Lower leg skin (tissue), 4 donors: ENCODE measurements at regions not wholly inside any gene's neighbourhood (a gene's known extent, or its start where the extent isn't known, plus 50 kb on each side); places are given as distances from the start of the nearest gene placed in this dataset.
"Not testable (repeated sequence)": the region's sequence is repeated elsewhere in the genome, so short reads cannot be mapped to it uniquely, and the experiment has no call there.

Source experiments
- DNase-seq, 2 donors: peaks; one replicate each; pipeline ENCODE4 v3.0.0-alpha.2; 2019; ENCODE audit warnings: low spot score in 2 of 2
- H3K4me3 ChIP-seq: fragments of 200-600 bp; sonication (generic); 2 replicates; pipeline ENCODE4 v1.5.1; 2017; ENCODE audit warnings: mild to moderate bottlenecking, low read depth; ENCODE audit not compliant: poor library complexity, severe bottlenecking
- POLR2A ChIP-seq, 2 donors: fragments of 450-650 bp; IDR thresholded peaks; one replicate each; pipeline ENCODE4 v1.6.1; 2016 to 2017; ENCODE audit warnings: antibody characterized with exemption in 2 of 2, mild to moderate bottlenecking in 1 of 2, moderate library complexity in 1 of 2
- WGBS, 2 donors: methylation state at CpG; one replicate each; pipeline ENCODE4 v1.1.5; 2018; 5-methylcytosine and 5-hydroxymethylcytosine counted together
- intact Hi-C: fragments of 100-400 bp; cut with DNase I; formaldehyde crosslinking; loops from one replicate; pipeline ENCODE4 v1.15.0; 2023; ENCODE audit warnings: low total_unique reads
- TF ChIP-seq, protein P1 (sequence below), 3 donors: fragments of 450-650 bp; IDR thresholded peaks; one replicate each; pipeline ENCODE4 v1.5.1; 2016; ENCODE audit warnings: antibody characterized with exemption in 3 of 3, mild to moderate bottlenecking in 3 of 3, moderate library complexity in 2 of 3

DNA sequence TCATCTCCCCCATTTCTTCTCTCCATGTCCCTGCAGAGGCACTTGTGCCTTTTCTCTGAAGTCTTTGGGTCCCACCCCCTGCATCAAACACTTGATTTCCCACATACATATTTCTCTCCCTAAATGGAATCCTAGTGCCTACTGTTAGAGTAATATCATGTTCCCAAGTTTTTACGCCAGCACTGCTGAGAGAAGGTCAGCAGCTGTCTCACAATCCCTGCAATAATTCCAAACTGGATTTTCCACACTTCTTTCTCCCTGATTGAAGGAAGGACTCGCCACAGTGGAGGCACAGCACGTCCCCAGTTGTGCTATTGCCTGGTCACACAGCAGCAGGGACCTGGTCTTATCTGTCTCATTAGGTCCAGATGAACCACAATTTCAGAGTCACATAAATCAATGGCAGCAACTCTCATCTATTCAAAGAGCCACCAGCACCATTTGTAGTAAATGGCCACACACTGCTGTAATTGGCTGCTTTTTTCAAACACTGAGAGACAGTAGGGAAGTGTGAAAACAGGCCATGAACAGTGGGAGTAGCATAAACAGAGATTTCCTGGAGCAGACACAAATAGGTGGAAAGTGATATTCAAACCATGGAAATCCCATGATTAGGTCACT, 605.5 kb downstream of the XPNPEP1 start:
- no peak overlapping the region for H3K4me3 ChIP-seq
- TF ChIP-seq, protein P1, sequence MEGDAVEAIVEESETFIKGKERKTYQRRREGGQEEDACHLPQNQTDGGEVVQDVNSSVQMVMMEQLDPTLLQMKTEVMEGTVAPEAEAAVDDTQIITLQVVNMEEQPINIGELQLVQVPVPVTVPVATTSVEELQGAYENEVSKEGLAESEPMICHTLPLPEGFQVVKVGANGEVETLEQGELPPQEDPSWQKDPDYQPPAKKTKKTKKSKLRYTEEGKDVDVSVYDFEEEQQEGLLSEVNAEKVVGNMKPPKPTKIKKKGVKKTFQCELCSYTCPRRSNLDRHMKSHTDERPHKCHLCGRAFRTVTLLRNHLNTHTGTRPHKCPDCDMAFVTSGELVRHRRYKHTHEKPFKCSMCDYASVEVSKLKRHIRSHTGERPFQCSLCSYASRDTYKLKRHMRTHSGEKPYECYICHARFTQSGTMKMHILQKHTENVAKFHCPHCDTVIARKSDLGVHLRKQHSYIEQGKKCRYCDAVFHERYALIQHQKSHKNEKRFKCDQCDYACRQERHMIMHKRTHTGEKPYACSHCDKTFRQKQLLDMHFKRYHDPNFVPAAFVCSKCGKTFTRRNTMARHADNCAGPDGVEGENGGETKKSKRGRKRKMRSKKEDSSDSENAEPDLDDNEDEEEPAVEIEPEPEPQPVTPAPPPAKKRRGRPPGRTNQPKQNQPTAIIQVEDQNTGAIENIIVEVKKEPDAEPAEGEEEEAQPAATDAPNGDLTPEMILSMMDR (IDR thresholded peaks at IDR 0.05) = no peak
- TF ChIP-seq POLR2A (IDR thresholded peaks at IDR 0.05) = no peak
- intact Hi-C loops = no loop called here
- WGBS, 2 donors = 55 to 59% methylated on average over 3 of the region's 3 CpGs
- DNase-seq = no peak

- intact Hi-C loops, H3K4me3 ChIP-seq, DNase-seq: not testable (repeated sequence)
- WGBS, 2 donors = 82 to 83% methylated on average over 3 of the region's 3 CpGs
Observed at GRCh38 chr10:109314016-109314415, 609.3 kb downstream of the XPNPEP1 start.

DNA sequence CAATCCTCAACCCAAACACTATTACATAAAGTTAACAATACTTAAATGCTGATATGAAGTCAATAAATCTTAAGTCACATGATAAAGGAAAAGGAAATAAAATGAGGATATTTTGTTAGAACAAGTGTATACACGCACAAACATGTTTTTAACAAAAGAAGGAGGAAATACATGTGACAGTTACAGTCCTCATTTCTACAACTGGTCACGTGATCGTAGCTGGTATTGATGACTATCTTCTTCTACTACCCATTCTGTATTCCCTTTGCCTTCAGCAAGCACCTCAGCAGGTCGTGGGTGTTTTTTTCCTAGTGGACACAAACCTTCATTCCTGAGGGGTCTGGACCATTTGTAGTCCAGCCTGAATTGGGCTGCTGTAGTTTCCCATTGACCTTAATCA, 610.8 kb downstream of the XPNPEP1 start:
- 72 to 84% methylated on average over 4 of the region's 4 CpGs for WGBS, 2 donors
- intact Hi-C loops, H3K4me3 ChIP-seq, DNase-seq: not testable (repeated sequence)

- TF ChIP-seq POLR2A (IDR thresholded peaks at IDR 0.05) = no peak
- TF ChIP-seq, protein P1 (IDR thresholded peaks at IDR 0.05) = no peak
- intact Hi-C loops = no loop called here
- H3K4me3 ChIP-seq = no peak overlapping the region
- WGBS, 2 donors = 65% methylated on average over 6 of the region's 6 CpGs
- no peak for DNase-seq
Observed at GRCh38 chr10:109308971-109309370, 614.3 kb downstream of the XPNPEP1 start.

DNA sequence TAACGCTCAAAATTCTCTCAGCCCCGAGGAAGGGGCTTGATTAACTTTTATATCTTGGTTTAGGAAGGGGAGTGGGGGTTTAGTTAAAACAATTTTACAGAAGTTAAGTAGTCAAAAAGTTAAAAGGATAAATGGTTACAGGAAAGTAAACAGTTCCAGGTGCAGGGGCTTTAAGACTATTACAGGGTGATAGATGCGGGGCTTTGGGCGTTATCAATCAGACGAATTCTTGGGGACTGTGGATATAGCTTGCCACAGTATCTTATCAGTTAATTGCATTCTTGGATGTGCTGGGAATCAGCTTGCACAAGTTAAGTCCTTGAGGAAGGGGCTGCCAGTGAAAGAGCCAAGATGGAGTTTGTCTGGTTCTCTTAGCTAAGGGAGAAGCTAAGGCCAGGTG, 616.2 kb downstream of the XPNPEP1 start:
- DNase-seq, intact Hi-C loops, H3K4me3 ChIP-seq: not testable (repeated sequence)
- 69 to 73% methylated on average over 5 of the region's 5 CpGs for WGBS, 2 donors

- WGBS, 2 donors = 69 to 71% methylated on average over 5 of the region's 5 CpGs
- H3K4me3 ChIP-seq = no peak overlapping the region
- no peak for DNase-seq
- TF ChIP-seq, protein P1 (IDR thresholded peaks at IDR 0.05) = no peak
- intact Hi-C loops = no loop called here
Observed at GRCh38 chr10:109306698-109307097, 616.6 kb downstream of the XPNPEP1 start.

- no peak overlapping the region for H3K4me3 ChIP-seq
- intact Hi-C loops = no loop called here
- no peak for DNase-seq
- 90 to 92% methylated on average over 3 of the region's 3 CpGs for WGBS, 2 donors
- TF ChIP-seq POLR2A (IDR thresholded peaks at IDR 0.05) = no peak
- TF ChIP-seq, protein P1 (IDR thresholded peaks at IDR 0.05) = no peak
Observed at GRCh38 chr10:109287858-109288257, 635.5 kb downstream of the XPNPEP1 start.
